ENCODE measurements at regions not wholly inside any gene's neighbourhood (a gene's known extent, or its start where the extent isn't known, plus 50 kb on each side); places are given as distances from the start of the nearest gene placed in this dataset.
"Not testable (repeated sequence)": the region's sequence is repeated elsewhere in the genome, so short reads cannot be mapped to it uniquely, and the experiment has no call there.

GRCh38 chr2:133624551-133624950, 56.3 kb upstream of the NCKAP5 start:
- no peak for DNase-seq

- DNase-seq = no peak
Measured at GRCh38 chr2:133627741-133628140, 59.5 kb upstream of the NCKAP5 start.

- no peak for DNase-seq
Measured at GRCh38 chr2:133633309-133633708, 65.0 kb upstream of the NCKAP5 start.

GRCh38 chr2:133633881-133634409, 65.7 kb upstream of the NCKAP5 start:
- DNase-seq = no peak

- no peak for DNase-seq
Measured at GRCh38 chr2:133635131-133635530, 66.9 kb upstream of the NCKAP5 start.

DNA sequence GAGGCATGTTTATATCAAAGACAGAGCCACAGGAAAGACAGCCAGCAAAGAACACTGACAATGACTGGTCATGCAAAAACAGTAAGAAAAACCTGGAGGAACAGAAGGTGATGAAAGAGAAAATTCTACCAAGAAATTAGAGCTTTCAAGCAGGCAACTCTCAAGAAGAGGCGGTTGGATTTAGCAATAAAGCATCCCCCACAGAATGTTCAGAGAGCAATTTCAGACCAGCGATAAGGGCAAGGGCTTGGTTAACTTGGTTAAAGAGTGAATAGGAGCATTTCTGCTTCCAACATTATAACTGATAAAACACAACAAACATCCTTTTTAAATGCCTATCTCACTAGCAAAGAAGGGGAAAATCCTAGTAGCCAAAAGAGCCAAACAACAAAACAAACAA, 68.0 kb upstream of the NCKAP5 start:
- DNase-seq = no peak

GRCh38 chr2:133640103-133640502, 71.8 kb upstream of the NCKAP5 start:
- no peak for DNase-seq

DNA sequence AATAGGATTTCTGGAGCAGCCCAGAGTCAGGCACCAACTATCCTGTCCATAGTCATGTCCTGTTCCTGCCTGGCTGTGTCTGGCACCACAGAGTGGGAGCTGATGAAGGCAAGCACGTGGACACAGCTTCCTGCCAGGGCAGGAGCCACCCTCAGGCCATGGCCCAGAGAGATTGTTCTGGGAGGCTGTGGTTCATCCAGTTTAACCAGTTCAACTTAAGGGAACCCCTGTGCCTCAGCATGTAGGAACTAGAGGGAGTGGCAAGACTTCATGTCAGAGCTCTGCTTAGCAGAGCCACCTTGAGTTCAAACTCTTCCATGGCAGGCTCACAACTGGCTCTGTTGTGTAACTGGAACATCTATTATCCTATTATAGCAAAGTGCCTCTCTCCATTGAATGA, 73.2 kb upstream of the NCKAP5 start:
- no peak for DNase-seq

GRCh38 chr2:133641942-133642725, 73.9 kb upstream of the NCKAP5 start:
- no peak for DNase-seq

GRCh38 chr2:133642791-133643191, 74.5 kb upstream of the NCKAP5 start:
- no peak for DNase-seq

- no peak for DNase-seq
Measured at GRCh38 chr2:133643863-133644262, 75.6 kb upstream of the NCKAP5 start.

DNA sequence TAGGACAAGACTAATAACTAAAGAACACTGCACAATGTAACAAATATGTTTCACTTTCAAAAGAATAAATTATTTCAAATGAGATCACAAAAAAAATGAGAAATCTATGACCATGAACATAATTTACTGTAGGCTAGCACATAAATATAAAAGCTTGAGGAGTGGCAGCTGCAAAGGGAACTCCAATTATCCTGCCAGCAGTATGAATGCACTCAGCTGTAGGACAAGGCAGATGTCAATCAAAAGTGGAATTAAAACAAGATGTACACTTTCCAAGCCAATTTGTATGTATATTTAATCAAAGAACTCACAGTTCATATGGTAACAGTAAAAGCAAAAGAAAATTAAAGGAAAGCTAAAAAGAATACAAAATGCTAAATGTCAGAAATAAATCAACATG, 76.6 kb upstream of the NCKAP5 start:
- DNase-seq = no peak

DNA sequence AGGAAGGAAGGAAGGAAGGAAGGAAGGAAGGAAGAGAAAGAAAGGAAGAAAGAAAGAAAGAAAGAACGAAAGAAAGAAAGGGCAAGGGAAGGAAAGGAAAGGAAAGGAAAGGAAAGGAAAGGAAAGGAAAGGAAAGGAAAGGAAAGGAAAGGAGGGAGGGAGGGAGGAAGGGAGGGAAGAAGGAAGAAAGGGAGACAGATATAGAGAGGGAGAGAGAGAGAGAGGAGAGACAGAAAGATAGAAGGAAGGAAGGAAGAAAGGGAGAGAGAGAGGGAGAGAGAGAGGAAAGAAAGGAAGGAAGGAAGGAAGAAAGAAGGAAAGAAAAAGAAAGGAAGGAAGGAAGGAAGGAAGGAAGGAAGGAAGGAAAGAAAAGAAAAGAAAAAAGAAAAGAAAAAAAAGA, 79.1 kb upstream of the NCKAP5 start:
- not testable (repeated sequence) for DNase-seq

GRCh38 chr2:133651861-133652260, 83.6 kb upstream of the NCKAP5 start:
- DNase-seq = no peak

- DNase-seq = no peak
Measured at GRCh38 chr2:133652398-133652797, 84.1 kb upstream of the NCKAP5 start.

DNA sequence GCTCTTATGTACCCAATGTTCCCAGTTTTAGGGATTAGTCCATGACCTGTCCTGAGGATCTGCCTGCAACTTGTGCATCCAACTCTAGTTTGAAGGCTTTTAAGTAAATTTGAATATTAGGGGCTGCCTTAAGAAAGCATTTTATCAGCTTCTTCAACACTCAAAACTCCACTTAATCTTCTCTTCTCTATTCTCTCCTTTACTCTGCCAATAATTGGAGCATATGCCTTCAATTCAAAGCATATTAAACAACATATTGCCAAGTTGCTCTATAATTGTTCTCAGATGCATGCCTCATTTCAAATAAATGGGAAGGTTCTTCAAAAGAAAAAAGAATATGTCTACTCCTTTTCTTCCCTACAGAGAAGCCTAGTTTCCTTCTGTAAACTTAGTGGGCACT, 84.8 kb upstream of the NCKAP5 start:
- DNase-seq = no peak

- no peak for DNase-seq
Measured at GRCh38 chr2:133654949-133655348, 86.7 kb upstream of the NCKAP5 start.

- no peak for DNase-seq
Measured at GRCh38 chr2:133655610-133656009, 87.3 kb upstream of the NCKAP5 start.

GRCh38 chr2:133657591-133657990, 89.3 kb upstream of the NCKAP5 start:
- no peak for DNase-seq

- no peak for DNase-seq
Measured at GRCh38 chr2:133658020-133658903, 90.0 kb upstream of the NCKAP5 start.

- no peak for DNase-seq
Measured at GRCh38 chr2:133660510-133660909, 92.2 kb upstream of the NCKAP5 start.

- DNase-seq = no peak
Measured at GRCh38 chr2:133661392-133661791, 93.1 kb upstream of the NCKAP5 start.

GRCh38 chr2:133666621-133667020, 98.4 kb upstream of the NCKAP5 start:
- no peak for DNase-seq

DNA sequence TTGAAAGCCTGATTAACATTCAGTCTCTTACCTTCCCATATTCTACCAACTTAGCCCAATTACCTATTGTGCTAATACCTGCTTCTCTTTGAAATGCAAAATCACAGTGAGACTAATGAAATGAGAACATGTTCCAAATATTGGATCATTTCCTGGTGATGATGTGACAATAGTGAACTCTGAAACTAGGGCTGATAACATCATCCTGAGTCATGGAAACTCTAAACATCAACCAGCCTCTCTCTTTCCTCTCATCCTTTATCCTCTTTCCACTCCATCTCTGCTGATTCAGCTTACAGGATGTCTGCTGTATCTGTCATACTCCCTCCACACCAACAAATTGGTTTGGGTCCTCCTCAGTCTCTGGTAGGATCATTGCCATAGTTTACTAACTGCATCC, 98.8 kb upstream of the NCKAP5 start:
- no peak for DNase-seq

All from NCI-H2081 treated with DMSO at 0.1 percent for 48 hours (cell line).